HFFc6 (cell line): ENCODE measurements at regions not wholly inside any gene's neighbourhood (a gene's known extent, or its start where the extent isn't known, plus 50 kb on each side); places are given as distances from the start of the nearest gene placed in this dataset.
"Not testable (repeated sequence)": the region's sequence is repeated elsewhere in the genome, so short reads cannot be mapped to it uniquely, and the experiment has no call there.

Experiments
- DNase-seq: peaks from one replicate; pipeline ENCODE4 v3.0.0-alpha.2; 2018
- H3K27ac Mint-ChIP-seq: 2 replicates; pipeline ENCODE4 v1.8.0; 2020; ENCODE audit warnings: mild to moderate bottlenecking, mixed read lengths
- H3K27me3 Mint-ChIP-seq: 2 replicates; pipeline ENCODE4 v1.8.0; 2021; ENCODE audit warnings: mild to moderate bottlenecking, moderate library complexity, mixed read lengths; ENCODE audit not compliant: insufficient read depth
- H3K36me3 Mint-ChIP-seq: 2 replicates; pipeline ENCODE4 v1.8.0; 2021; ENCODE audit warnings: low read depth, mixed read lengths
- H3K4me1 Mint-ChIP-seq: 2 replicates; pipeline ENCODE4 v1.8.0; 2020; ENCODE audit warnings: low read depth, mixed read lengths
- H3K4me3 Mint-ChIP-seq: 2 replicates; pipeline ENCODE4 v1.8.0; 2020; ENCODE audit warnings: mild to moderate bottlenecking, moderate library complexity, mixed read lengths
- H3K9me3 Mint-ChIP-seq: 2 replicates; pipeline ENCODE4 v1.8.0; 2020; ENCODE audit warnings: mild to moderate bottlenecking, mixed read lengths
- CTCF ChIP-seq: fragments of 200-600 bp; sonication (generic); IDR thresholded peaks from 2 replicates; pipeline ENCODE4 v1.5.0; 2021; ENCODE audit warnings: antibody characterized with exemption, mild to moderate bottlenecking

GRCh38 chrX:55907968-55908607, 190.5 kb downstream of the RRAGB start:
- Mint-ChIP-seq H3K9me3 (no peaks in the 10 kb centered on the region), H3K27me3 (peaks cover 2% of the 10 kb centered on the region; the same call in 1 of the 2 replicates), H3K4me1 (peaks cover 8% of the 10 kb centered on the region), H3K27ac (peak overlapping the region; percentile 65; the same call in 1 of the 2 replicates), H3K36me3 (no peaks in the 10 kb centered on the region), H3K4me3 (peak overlapping the region; percentile 90)
- peak; percentile 74 for TF ChIP-seq CTCF
- peak; percentile 7 for DNase-seq

- peak overlapping the region; percentile 90 for H3K4me3 Mint-ChIP-seq
- H3K27ac Mint-ChIP-seq, result 0 out of 2 replicates have a peak overlapping the region, but pooled peaks have one; percentile 65
- peaks cover 8% of the 10 kb centered on the region for H3K4me1 Mint-ChIP-seq
- no peak for DNase-seq
- H3K27me3 Mint-ChIP-seq, result peaks cover 2% of the 10 kb centered on the region; the same call in 1 of the 2 replicates
- TF ChIP-seq CTCF, result no peak
- H3K9me3 Mint-ChIP-seq, result no peaks in the 10 kb centered on the region
- H3K36me3 Mint-ChIP-seq, result no peaks in the 10 kb centered on the region
These were observed 191.2 kb downstream of the RRAGB start for GRCh38 chrX:55908661-55909212.

- Mint-ChIP-seq H3K27ac (no peak overlapping the region), H3K4me1 (no peaks in the 10 kb centered on the region), H3K27me3 (no peaks in the 10 kb centered on the region), H3K9me3 (peaks cover 4% of the 10 kb centered on the region; the same call in 1 of the 2 replicates), H3K4me3 (no peak overlapping the region), H3K36me3 (no peaks in the 10 kb centered on the region)
- no peak for TF ChIP-seq CTCF
- DNase-seq, result no peak
These were observed 202.0 kb downstream of the RRAGB start for GRCh38 chrX:55919367-55920221.

GRCh38 chrX:55924574-55924973, 207.0 kb downstream of the RRAGB start:
- Mint-ChIP-seq H3K27me3 (no peaks in the 10 kb centered on the region), H3K36me3 (no peaks in the 10 kb centered on the region), H3K27ac (no peak overlapping the region), H3K4me1 (no peaks in the 10 kb centered on the region), H3K4me3 (no peak overlapping the region), H3K9me3 (peaks cover 4% of the 10 kb centered on the region)
- no peak for TF ChIP-seq CTCF
- DNase-seq, result no peak

- not testable (repeated sequence) for DNase-seq, H3K4me3 Mint-ChIP-seq, H3K36me3 Mint-ChIP-seq, H3K27ac Mint-ChIP-seq, H3K27me3 Mint-ChIP-seq, H3K4me1 Mint-ChIP-seq
- H3K9me3 Mint-ChIP-seq, result peaks cover 22% of the 10 kb centered on the region
These were observed 211.0 kb downstream of the RRAGB start for GRCh38 chrX:55928529-55928928.
